Fibroblast of upper back skin (primary cell): ENCODE measurements at regions not wholly inside any gene's neighbourhood (a gene's known extent, or its start where the extent isn't known, plus 50 kb on each side); places are given as distances from the start of the nearest gene placed in this dataset.

Experiments
- DNase-seq: peaks from one replicate; pipeline ENCODE4 v3.0.0-alpha.2; 2013

GRCh38 chr7:121810831-121811672 is 61.9 kb upstream of the PTPRZ1 start:
- no peak for DNase-seq

GRCh38 chr7:121807078-121807477 is 65.9 kb upstream of the PTPRZ1 start:
- no peak for DNase-seq

GRCh38 chr7:121803039-121803438 is 69.9 kb upstream of the PTPRZ1 start:
- DNase-seq: no peak

GRCh38 chr7:121800916-121801675 is 71.9 kb upstream of the PTPRZ1 start:
- no peak for DNase-seq

GRCh38 chr7:121798896-121799295 is 74.1 kb upstream of the PTPRZ1 start:
- peak; percentile 3 for DNase-seq

GRCh38 chr7:121798453-121798840 is 74.5 kb upstream of the PTPRZ1 start:
- no peak for DNase-seq

- DNase-seq: peak; percentile 11
These were observed 75.1 kb upstream of the PTPRZ1 start for GRCh38 chr7:121797657-121798452.

- DNase-seq: no peak
These were observed 75.9 kb upstream of the PTPRZ1 start for GRCh38 chr7:121796936-121797656.

- DNase-seq: no peak
These were observed 76.6 kb upstream of the PTPRZ1 start for GRCh38 chr7:121796381-121796780.

GRCh38 chr7:121795736-121796135 is 77.2 kb upstream of the PTPRZ1 start:
- DNase-seq: no peak

- DNase-seq: peak; percentile 4
These were observed 79.2 kb upstream of the PTPRZ1 start for GRCh38 chr7:121793716-121794115.

GRCh38 chr7:121777672-121778071 is 95.3 kb upstream of the PTPRZ1 start:
- no peak for DNase-seq

GRCh38 chr7:121774563-121774962 is 98.4 kb upstream of the PTPRZ1 start:
- DNase-seq: no peak

GRCh38 chr7:121766676-121767075 is 106.3 kb upstream of the PTPRZ1 start:
- no peak for DNase-seq

GRCh38 chr7:121761399-121761798 is 111.6 kb upstream of the PTPRZ1 start:
- DNase-seq: peak; percentile 9

GRCh38 chr7:121755818-121756552 is 117.0 kb upstream of the PTPRZ1 start:
- DNase-seq: no peak

- DNase-seq: no peak
These were observed 117.7 kb upstream of the PTPRZ1 start for GRCh38 chr7:121755286-121755685.

GRCh38 chr7:121753944-121754343 is 119.0 kb upstream of the PTPRZ1 start:
- no peak for DNase-seq

- peak; percentile 22 for DNase-seq
These were observed 120.3 kb upstream of the PTPRZ1 start for GRCh38 chr7:121752706-121753105.

- DNase-seq: no peak
These were observed 124.4 kb upstream of the PTPRZ1 start for GRCh38 chr7:121748546-121748945.

- DNase-seq: no peak
These were observed 127.1 kb upstream of the PTPRZ1 start for GRCh38 chr7:121745856-121746255.

GRCh38 chr7:121744877-121745276 is 128.1 kb upstream of the PTPRZ1 start:
- DNase-seq: no peak
